ENCODE measurements at regions not wholly inside any gene's neighbourhood (a gene's known extent, or its start where the extent isn't known, plus 50 kb on each side); places are given as distances from the start of the nearest gene placed in this dataset.

DNA sequence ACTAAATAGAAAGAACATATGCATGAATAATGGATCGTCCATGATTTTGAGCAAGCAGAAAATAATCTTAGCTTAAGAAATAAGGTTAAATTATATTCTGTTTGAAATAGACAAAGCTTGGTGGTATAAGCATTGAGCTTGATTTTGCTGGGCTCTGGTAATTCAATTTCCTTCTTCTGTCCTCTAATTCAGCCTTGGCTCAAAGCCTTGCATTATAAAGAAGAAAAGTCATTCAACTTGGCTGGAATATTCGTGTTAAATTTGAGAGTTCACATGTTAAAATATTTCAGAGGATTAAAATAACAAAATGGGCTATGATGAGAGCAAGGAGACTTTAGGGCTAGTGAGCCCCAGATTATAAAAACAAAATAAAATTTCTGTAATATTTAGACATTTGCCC, 415.4 kb upstream of the PCDH20 start:
- Histone ChIP-seq H3K36me3 (no peaks in the 10 kb centered on the region), H3K27me3 (no peaks in the 10 kb centered on the region), H3K4me1 (ENCODE audit: low read depth) (no peaks in the 10 kb centered on the region), H3K9me3 (ENCODE audit: low read depth) (no peaks in the 10 kb centered on the region), H3K4me3 (no peak overlapping the region), H3K27ac (no peak overlapping the region)
- no peak for DNase-seq (ENCODE audit: low read depth in 1 of 2, low spot score in 1 of 2)
- no peak for TF ChIP-seq CTCF (IDR thresholded peaks at IDR 0.05; ENCODE audit: low read depth, low read length)

- Histone ChIP-seq H3K4me1 (ENCODE audit: low read depth) (no peaks in the 10 kb centered on the region), H3K27me3 (no peaks in the 10 kb centered on the region), H3K4me3 (no peak overlapping the region), H3K9me3 (ENCODE audit: low read depth) (no peaks in the 10 kb centered on the region), H3K36me3 (no peaks in the 10 kb centered on the region), H3K27ac (no peak overlapping the region)
- TF ChIP-seq CTCF (IDR thresholded peaks at IDR 0.05; ENCODE audit: low read depth, low read length), result no peak
- no peak for DNase-seq (ENCODE audit: low read depth in 1 of 2, low spot score in 1 of 2)
Observed at GRCh38 chr13:61830475-61830874, 414.8 kb upstream of the PCDH20 start.

DNA sequence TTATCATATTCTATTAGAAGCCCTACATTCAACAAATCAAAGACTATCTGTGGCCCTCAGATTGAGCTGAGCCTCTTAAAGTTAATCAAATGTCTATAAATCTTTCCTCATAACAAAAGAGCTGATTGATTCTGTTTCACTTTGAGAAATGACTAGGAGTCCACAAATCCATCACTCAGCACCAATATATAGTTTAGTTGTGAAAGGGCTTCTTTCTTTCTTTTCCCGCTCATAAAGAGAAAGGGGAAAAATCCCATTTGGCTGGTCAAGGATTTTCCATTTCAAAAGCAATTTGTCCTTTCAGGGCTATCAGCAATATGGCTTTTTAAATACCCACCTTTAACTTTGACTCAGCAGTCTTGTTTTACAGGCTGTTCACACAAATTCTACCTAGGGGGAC, 408.5 kb upstream of the PCDH20 start:
- no peaks in the 10 kb centered on the region for H3K9me3 ChIP-seq (ENCODE audit: low read depth)
- TF ChIP-seq CTCF (IDR thresholded peaks at IDR 0.05; ENCODE audit: low read depth, low read length), result no peak
- H3K4me3 ChIP-seq, result no peak overlapping the region
- no peaks in the 10 kb centered on the region for H3K27me3 ChIP-seq
- no peak overlapping the region for H3K27ac ChIP-seq
- no peaks in the 10 kb centered on the region for H3K4me1 ChIP-seq (ENCODE audit: low read depth)
- no peaks in the 10 kb centered on the region for H3K36me3 ChIP-seq
- DNase-seq (ENCODE audit: low read depth in 1 of 2, low spot score in 1 of 2), result no peak

DNA sequence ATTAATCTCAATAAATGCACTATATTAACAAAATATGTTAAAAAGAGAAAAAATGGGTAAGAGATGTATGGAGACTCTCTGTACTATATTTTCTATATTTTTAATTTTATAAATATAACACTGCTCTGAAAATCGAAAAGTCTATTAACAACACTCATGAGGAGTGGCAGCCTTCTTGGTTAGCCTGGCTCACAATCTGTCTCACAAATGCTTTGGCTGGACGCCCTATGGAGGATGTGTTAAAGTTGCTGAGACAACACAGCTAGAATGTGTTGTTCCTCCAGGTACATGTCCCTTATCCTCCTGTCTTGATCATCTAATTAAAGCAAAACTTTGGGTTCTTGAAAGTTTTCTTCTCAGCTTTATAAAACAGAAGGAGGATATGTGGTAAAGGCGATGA, 396.6 kb upstream of the PCDH20 start:
- Histone ChIP-seq H3K27ac (no peak overlapping the region), H3K27me3 (no peaks in the 10 kb centered on the region), H3K36me3 (no peaks in the 10 kb centered on the region), H3K4me3 (no peak overlapping the region), H3K9me3 (ENCODE audit: low read depth) (no peaks in the 10 kb centered on the region), H3K4me1 (ENCODE audit: low read depth) (no peaks in the 10 kb centered on the region)
- no peak for TF ChIP-seq CTCF (IDR thresholded peaks at IDR 0.05; ENCODE audit: low read depth, low read length)
- DNase-seq (ENCODE audit: low read depth in 1 of 2, low spot score in 1 of 2), result no peak

DNA sequence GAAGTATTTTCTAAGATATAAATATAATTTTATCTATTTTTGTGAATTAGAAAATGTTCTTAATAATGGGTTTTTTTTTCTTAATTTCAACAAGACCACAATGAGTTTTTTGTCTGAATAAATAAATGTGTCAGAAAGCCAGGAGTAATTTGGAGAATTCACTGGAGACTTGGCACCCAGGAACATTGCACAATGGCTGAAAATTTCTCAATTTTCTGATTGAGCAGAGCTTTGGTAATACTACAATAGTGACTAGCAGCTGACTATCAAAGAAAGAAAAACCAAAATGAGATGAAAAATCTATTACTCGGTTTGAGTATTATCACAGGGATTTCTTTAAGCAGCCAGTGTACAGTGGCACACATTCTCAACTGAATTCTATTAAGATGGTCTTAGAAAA, 394.4 kb upstream of the PCDH20 start:
- H3K4me1 ChIP-seq (ENCODE audit: low read depth), result no peaks in the 10 kb centered on the region
- no peak for TF ChIP-seq CTCF (IDR thresholded peaks at IDR 0.05; ENCODE audit: low read depth, low read length)
- H3K9me3 ChIP-seq (ENCODE audit: low read depth), result no peaks in the 10 kb centered on the region
- DNase-seq (ENCODE audit: low read depth in 1 of 2, low spot score in 1 of 2), result no peak
- H3K36me3 ChIP-seq, result no peaks in the 10 kb centered on the region
- H3K27ac ChIP-seq, result no peak overlapping the region
- no peaks in the 10 kb centered on the region for H3K27me3 ChIP-seq
- H3K4me3 ChIP-seq, result no peak overlapping the region

DNA sequence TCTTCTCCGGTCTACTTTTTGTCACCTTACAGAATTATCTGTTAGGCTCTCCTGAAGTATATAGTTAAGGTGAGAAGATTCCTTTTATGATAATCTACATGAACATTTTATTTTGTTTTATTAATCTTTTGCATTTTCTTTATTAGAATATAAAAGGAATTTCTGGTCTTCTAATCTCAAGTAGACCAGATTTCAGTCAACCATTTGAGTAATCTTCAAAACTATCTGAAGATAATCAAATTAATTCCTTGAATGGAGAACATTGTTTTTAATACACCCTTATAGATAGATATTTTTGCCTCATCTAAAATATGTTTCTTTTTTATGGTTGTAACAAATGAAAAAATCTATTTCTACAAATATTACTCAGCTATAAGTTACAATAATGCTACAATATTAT, 381.7 kb upstream of the PCDH20 start:
- no peak for TF ChIP-seq CTCF (IDR thresholded peaks at IDR 0.05; ENCODE audit: low read depth, low read length)
- no peak overlapping the region for H3K4me3 ChIP-seq
- no peaks in the 10 kb centered on the region for H3K36me3 ChIP-seq
- no peaks in the 10 kb centered on the region for H3K9me3 ChIP-seq (ENCODE audit: low read depth)
- H3K4me1 ChIP-seq (ENCODE audit: low read depth), result no peaks in the 10 kb centered on the region
- H3K27me3 ChIP-seq, result no peaks in the 10 kb centered on the region
- DNase-seq (ENCODE audit: low read depth in 1 of 2, low spot score in 1 of 2), result no peak
- no peak overlapping the region for H3K27ac ChIP-seq
